ENCODE measurements at regions not wholly inside any gene's neighbourhood (a gene's known extent, or its start where the extent isn't known, plus 50 kb on each side); places are given as distances from the start of the nearest gene placed in this dataset.

DNA sequence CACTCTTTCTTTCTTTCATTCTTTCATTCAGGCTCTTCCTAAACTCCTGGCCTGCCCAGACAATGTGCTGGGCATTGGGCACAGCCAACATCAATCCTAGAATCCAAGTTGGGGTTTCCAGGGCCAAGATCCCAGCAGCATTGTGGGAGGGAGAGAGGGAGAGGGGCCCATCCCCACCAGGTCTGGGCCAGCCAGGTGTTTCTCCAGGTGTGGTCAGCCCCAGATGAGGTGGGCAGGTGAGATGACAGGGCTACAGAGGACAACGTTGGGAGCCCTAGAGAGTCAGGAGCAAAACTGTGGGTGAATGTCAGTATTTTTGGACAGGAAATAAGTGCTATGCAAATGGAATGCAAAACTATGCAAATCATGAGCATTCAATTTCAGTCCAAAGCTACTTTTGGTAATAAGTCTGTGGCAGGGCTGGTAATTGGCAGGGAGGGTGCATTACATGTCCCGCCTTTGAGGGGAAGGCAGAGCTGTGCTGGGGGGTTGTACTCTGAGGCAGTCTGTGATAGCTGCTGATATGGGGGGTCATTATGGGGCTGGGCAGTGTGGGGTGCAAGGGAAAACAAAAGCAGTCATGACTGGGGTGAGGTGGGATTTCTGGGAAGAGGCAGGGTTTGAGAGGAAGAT lies 139.9 kb upstream of the IGSF21 start:
- TF ChIP-seq CTCF (IDR thresholded peaks at IDR 0.05; ENCODE audit: insufficient read depth, missing control alignments), result no peak
- FAIRE-seq (no peak), DNase-seq (ENCODE audit: insufficient read length, low spot score) (no peak)

- no peak for DNase-seq (ENCODE audit: insufficient read length, low spot score)
- FAIRE-seq, result no peak
- no peak for TF ChIP-seq CTCF (IDR thresholded peaks at IDR 0.05; ENCODE audit: insufficient read depth, missing control alignments)
Observed at GRCh38 chr1:17970757-17971156, 136.8 kb upstream of the IGSF21 start.

DNA sequence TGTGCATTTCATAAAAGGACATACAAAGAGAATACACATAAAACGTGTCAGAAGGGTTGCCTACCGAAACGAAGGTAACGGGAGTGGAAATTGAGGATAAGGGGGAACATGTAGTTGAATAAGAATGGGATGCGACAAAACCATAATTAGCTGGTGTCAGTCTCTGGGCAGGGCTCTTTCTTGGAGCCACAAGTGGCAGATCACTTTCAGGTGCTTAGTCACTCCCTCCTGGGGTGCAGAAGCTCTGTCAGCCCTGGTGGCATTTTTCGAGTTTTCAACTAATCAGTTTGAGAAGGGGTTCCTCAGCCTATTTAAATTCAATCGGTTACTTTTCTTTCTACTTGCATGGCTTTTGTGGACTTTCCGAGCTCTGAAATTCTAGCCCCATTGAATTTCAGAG lies 133.9 kb upstream of the IGSF21 start:
- TF ChIP-seq CTCF (IDR thresholded peaks at IDR 0.05; ENCODE audit: insufficient read depth, missing control alignments), result no peak
- no peak for FAIRE-seq
- DNase-seq (ENCODE audit: insufficient read length, low spot score), result no peak

- FAIRE-seq (no peak), DNase-seq (ENCODE audit: insufficient read length, low spot score) (no peak)
- no peak for TF ChIP-seq CTCF (IDR thresholded peaks at IDR 0.05; ENCODE audit: insufficient read depth, missing control alignments)
Observed at GRCh38 chr1:17976854-17977253, 130.7 kb upstream of the IGSF21 start.

DNA sequence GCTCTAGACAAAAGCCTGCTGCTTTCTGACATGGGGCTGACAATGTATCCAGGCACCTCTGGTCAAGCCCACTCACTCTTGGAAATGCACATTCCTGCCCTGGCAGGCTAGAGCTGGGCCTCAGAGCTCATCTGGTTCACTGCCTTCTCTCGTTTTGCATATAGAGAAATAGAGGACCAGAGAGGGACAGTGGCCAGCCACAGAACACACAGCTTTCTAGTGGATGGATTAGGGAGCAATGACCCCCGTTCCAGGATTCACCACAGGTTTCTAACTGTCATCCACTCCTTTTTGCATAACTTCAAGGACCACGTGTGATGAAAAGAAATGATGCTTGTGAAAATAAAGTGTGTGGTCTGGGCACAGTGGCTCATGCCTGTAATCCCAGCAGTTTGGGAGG lies 129.6 kb upstream of the IGSF21 start:
- FAIRE-seq (no peak), DNase-seq (ENCODE audit: insufficient read length, low spot score) (no peak)
- TF ChIP-seq CTCF (IDR thresholded peaks at IDR 0.05; ENCODE audit: insufficient read depth, missing control alignments), result no peak

DNA sequence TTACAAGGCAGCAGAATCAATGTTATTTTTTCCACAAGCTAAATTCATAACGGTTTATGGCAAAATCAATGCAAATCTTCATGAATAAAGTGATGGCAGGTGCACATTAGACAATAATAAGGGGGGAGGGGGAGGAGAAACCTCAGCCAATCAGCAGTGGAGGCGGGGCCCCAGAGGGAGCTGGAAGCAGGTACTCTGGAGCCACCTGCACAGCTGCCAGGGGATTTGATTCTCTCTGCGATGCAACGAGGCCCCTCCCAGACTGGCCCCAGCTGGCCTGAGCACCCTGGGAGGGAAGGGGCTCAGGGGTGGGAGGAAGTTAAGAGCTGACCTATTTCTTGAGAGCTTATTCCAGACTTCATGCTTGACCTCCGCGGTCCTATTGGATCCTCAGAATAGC lies 127.8 kb upstream of the IGSF21 start:
- FAIRE-seq (no peak), DNase-seq (ENCODE audit: insufficient read length, low spot score) (no peak)
- TF ChIP-seq CTCF (IDR thresholded peaks at IDR 0.05; ENCODE audit: insufficient read depth, missing control alignments), result no peak

DNA sequence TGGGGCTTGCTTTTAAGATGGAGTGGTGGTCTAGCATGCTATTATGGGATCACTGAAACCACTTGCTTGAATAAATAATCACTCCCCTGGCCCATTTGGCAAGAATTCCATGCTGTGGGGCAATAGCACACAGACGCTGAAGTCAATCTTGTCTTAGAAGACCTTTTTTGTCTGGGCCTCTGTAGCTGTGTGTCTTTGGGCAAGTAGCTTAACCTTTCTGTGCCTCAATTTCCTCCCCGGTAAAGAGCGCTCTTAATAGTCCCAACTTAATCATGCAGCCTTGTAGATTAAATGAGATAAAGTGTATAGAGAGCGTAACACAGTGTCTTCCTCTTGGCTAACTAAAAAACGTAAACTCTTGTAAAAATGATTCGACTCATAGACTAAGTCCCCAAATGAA lies 125.4 kb upstream of the IGSF21 start:
- no peak for DNase-seq (ENCODE audit: insufficient read length, low spot score)
- TF ChIP-seq CTCF (IDR thresholded peaks at IDR 0.05; ENCODE audit: insufficient read depth, missing control alignments), result no peak
- FAIRE-seq, result no peak

All from D721Med (cell line).